ENCODE measurements at regions not wholly inside any gene's neighbourhood (a gene's known extent, or its start where the extent isn't known, plus 50 kb on each side); places are given as distances from the start of the nearest gene placed in this dataset.
"Not testable (repeated sequence)": the region's sequence is repeated elsewhere in the genome, so short reads cannot be mapped to it uniquely, and the experiment has no call there.

GRCh38 chr16:26510924-26511323, 555.8 kb upstream of the C16orf82 start:
- no peak for DNase-seq

- no peak for DNase-seq
These were observed 555.3 kb upstream of the C16orf82 start for GRCh38 chr16:26511463-26511862.

- DNase-seq = no peak
These were observed 545.1 kb upstream of the C16orf82 start for GRCh38 chr16:26521626-26522025.

- DNase-seq = no peak
These were observed 542.4 kb upstream of the C16orf82 start for GRCh38 chr16:26524281-26524680.

- no peak for DNase-seq
These were observed 541.9 kb upstream of the C16orf82 start for GRCh38 chr16:26524846-26525245.

- DNase-seq = no peak
These were observed 540.9 kb upstream of the C16orf82 start for GRCh38 chr16:26525856-26526255.

- DNase-seq = no peak
These were observed 540.1 kb upstream of the C16orf82 start for GRCh38 chr16:26526633-26527032.

- no peak for DNase-seq
These were observed 536.0 kb upstream of the C16orf82 start for GRCh38 chr16:26530584-26531289.

GRCh38 chr16:26531290-26531730, 535.4 kb upstream of the C16orf82 start:
- no peak for DNase-seq

GRCh38 chr16:26532456-26532855, 534.3 kb upstream of the C16orf82 start:
- DNase-seq = no peak

GRCh38 chr16:26542198-26542597, 524.5 kb upstream of the C16orf82 start:
- DNase-seq = no peak

- DNase-seq = no peak
These were observed 520.2 kb upstream of the C16orf82 start for GRCh38 chr16:26546573-26546972.

GRCh38 chr16:26547681-26548080, 519.0 kb upstream of the C16orf82 start:
- no peak for DNase-seq

GRCh38 chr16:26550111-26550610, 516.6 kb upstream of the C16orf82 start:
- DNase-seq = no peak

- DNase-seq = no peak
These were observed 512.7 kb upstream of the C16orf82 start for GRCh38 chr16:26554030-26554429.

- no peak for DNase-seq
These were observed 505.4 kb upstream of the C16orf82 start for GRCh38 chr16:26561303-26561702.

- no peak for DNase-seq
These were observed 503.7 kb upstream of the C16orf82 start for GRCh38 chr16:26563018-26563417.

GRCh38 chr16:26567356-26567755, 499.4 kb upstream of the C16orf82 start:
- DNase-seq = no peak

- no peak for DNase-seq
These were observed 496.9 kb upstream of the C16orf82 start for GRCh38 chr16:26569793-26570192.

- no peak for DNase-seq
These were observed 488.0 kb upstream of the C16orf82 start for GRCh38 chr16:26578748-26579147.

GRCh38 chr16:26583803-26584202, 482.9 kb upstream of the C16orf82 start:
- DNase-seq = no peak

GRCh38 chr16:26593700-26594099, 473.0 kb upstream of the C16orf82 start:
- DNase-seq = no peak

GRCh38 chr16:26594666-26595065, 472.1 kb upstream of the C16orf82 start:
- DNase-seq = no peak

GRCh38 chr16:26595199-26595598, 471.5 kb upstream of the C16orf82 start:
- DNase-seq = no peak

GRCh38 chr16:26596033-26596432, 470.7 kb upstream of the C16orf82 start:
- DNase-seq = not testable (repeated sequence)

Measured in CD4-positive, alpha-beta T cell treated with Interleukin-17A for 4 hours (primary cell).